Testis (tissue), 2 donors: ENCODE measurements at regions not wholly inside any gene's neighbourhood (a gene's known extent, or its start where the extent isn't known, plus 50 kb on each side); places are given as distances from the start of the nearest gene placed in this dataset.

Experiments used
- DNase-seq: peaks from one replicate; pipeline ENCODE4 v3.0.0-alpha.2; 2019
- H3K27ac ChIP-seq, 2 donors: fragments of 200-600 bp; sonication (generic); one replicate each; pipeline ENCODE4 v1.5.1; 2019
- H3K27me3 ChIP-seq: fragments of 200-600 bp; sonication (generic); one replicate; pipeline ENCODE4 v1.5.1; 2019
- H3K36me3 ChIP-seq: fragments of 200-600 bp; sonication (generic); one replicate; pipeline ENCODE4 v1.5.1; 2017; ENCODE audit warnings: low read depth; ENCODE audit errors: missing control alignments
- H3K4me1 ChIP-seq: fragments of 200-600 bp; sonication (generic); one replicate; pipeline ENCODE4 v1.5.1; 2019
- H3K4me3 ChIP-seq, 2 donors: fragments of 200-600 bp; sonication (generic); one replicate each; pipeline ENCODE4 v1.5.1; 2017 to 2019
- H3K9me3 ChIP-seq: fragments of 200-600 bp; sonication (generic); one replicate; pipeline ENCODE4 v1.5.1; 2017
- CTCF ChIP-seq, 3 experiments: fragments of 450-650 bp in 2 of 3; fragments of 200-600 bp in 1 of 3; sonication (generic) in 1 of 3; IDR thresholded peaks; one replicate each; pipeline ENCODE4 v1.5.1; 2016 to 2019; ENCODE audit warnings: antibody characterized with exemption in 3 of 3, mild to moderate bottlenecking in 2 of 3, moderate library complexity in 1 of 3
- POLR2A ChIP-seq: fragments of 450-650 bp; IDR thresholded peaks from one replicate; pipeline ENCODE4 v1.6.1; 2017; ENCODE audit warnings: antibody characterized with exemption, mild to moderate bottlenecking, moderate library complexity
- WGBS, 2 donors: methylation state at CpG; one replicate each; pipeline ENCODE4 v1.1.5; 2018; 5-methylcytosine and 5-hydroxymethylcytosine counted together
- intact Hi-C: fragments of 100-400 bp; cut with DNase I; formaldehyde crosslinking; loops from one replicate; pipeline ENCODE4 v1.15.1; 2023; ENCODE audit warnings: low total_unique reads

GRCh38 chr9:84493284-84493947, 152.9 kb upstream of the SLC28A3 start:
- DNase-seq = no peak
- H3K27me3 ChIP-seq = no peaks in the 10 kb centered on the region
- TF ChIP-seq POLR2A (no peak), CTCF (IDR thresholded peaks at IDR 0.05) (no peak)
- 81 to 88% methylated on average over 6 of the region's 6 CpGs for WGBS, 2 donors
- no peak overlapping the region for H3K4me3 ChIP-seq
- no peaks in the 10 kb centered on the region for H3K9me3 ChIP-seq
- no peak overlapping the region for H3K27ac ChIP-seq
- intact Hi-C loops = no loop called here
- H3K36me3 ChIP-seq = no peaks in the 10 kb centered on the region
- no peaks in the 10 kb centered on the region for H3K4me1 ChIP-seq

- DNase-seq = no peak
- Histone ChIP-seq H3K9me3 (no peaks in the 10 kb centered on the region), H3K4me3 (no peak overlapping the region), H3K27me3 (no peaks in the 10 kb centered on the region), H3K4me1 (no peaks in the 10 kb centered on the region), H3K27ac (no peak overlapping the region), H3K36me3 (no peaks in the 10 kb centered on the region)
- TF ChIP-seq CTCF (IDR thresholded peaks at IDR 0.05) (no peak), POLR2A (no peak)
- intact Hi-C loops = no loop called here
- 54 to 71% methylated on average over 1 of the region's 1 CpG for WGBS, 2 donors
Measured at GRCh38 chr9:84499969-84500582, 159.5 kb upstream of the SLC28A3 start.

- intact Hi-C loops = no loop called here
- Histone ChIP-seq H3K36me3 (no peaks in the 10 kb centered on the region), H3K4me1 (no peaks in the 10 kb centered on the region), H3K27ac (no peak overlapping the region), H3K27me3 (no peaks in the 10 kb centered on the region), H3K9me3 (no peaks in the 10 kb centered on the region), H3K4me3 (no peak overlapping the region)
- TF ChIP-seq POLR2A = no peak
- no peak for TF ChIP-seq CTCF (IDR thresholded peaks at IDR 0.05)
- 66 to 74% methylated on average over 3 of the region's 3 CpGs for WGBS, 2 donors
- no peak for DNase-seq
Measured at GRCh38 chr9:84500826-84501225, 160.3 kb upstream of the SLC28A3 start.

GRCh38 chr9:84501587-84501986, 161.0 kb upstream of the SLC28A3 start:
- no peaks in the 10 kb centered on the region for H3K36me3 ChIP-seq
- DNase-seq = no peak
- no peaks in the 10 kb centered on the region for H3K27me3 ChIP-seq
- no peaks in the 10 kb centered on the region for H3K4me1 ChIP-seq
- no peak for TF ChIP-seq CTCF (IDR thresholded peaks at IDR 0.05)
- intact Hi-C loops = no loop called here
- no peaks in the 10 kb centered on the region for H3K9me3 ChIP-seq
- no peak overlapping the region for H3K4me3 ChIP-seq
- no peak overlapping the region for H3K27ac ChIP-seq

- no peak for DNase-seq
- Histone ChIP-seq H3K4me1 (no peaks in the 10 kb centered on the region), H3K27me3 (no peaks in the 10 kb centered on the region), H3K27ac (no peak overlapping the region), H3K9me3 (no peaks in the 10 kb centered on the region), H3K4me3 (no peak overlapping the region), H3K36me3 (no peaks in the 10 kb centered on the region)
- intact Hi-C loops = no loop called here
- no peak for TF ChIP-seq POLR2A
- no peak for TF ChIP-seq CTCF (IDR thresholded peaks at IDR 0.05)
Measured at GRCh38 chr9:84502066-84502465, 161.5 kb upstream of the SLC28A3 start.
